ENCODE measurements at regions not wholly inside any gene's neighbourhood (a gene's known extent, or its start where the extent isn't known, plus 50 kb on each side); places are given as distances from the start of the nearest gene placed in this dataset.
A peak's percentile ranks its signal among the peaks of the same experiment; 100 is the strongest.
"Not testable (repeated sequence)": the region's sequence is repeated elsewhere in the genome, so short reads cannot be mapped to it uniquely, and the experiment has no call there.

DNA sequence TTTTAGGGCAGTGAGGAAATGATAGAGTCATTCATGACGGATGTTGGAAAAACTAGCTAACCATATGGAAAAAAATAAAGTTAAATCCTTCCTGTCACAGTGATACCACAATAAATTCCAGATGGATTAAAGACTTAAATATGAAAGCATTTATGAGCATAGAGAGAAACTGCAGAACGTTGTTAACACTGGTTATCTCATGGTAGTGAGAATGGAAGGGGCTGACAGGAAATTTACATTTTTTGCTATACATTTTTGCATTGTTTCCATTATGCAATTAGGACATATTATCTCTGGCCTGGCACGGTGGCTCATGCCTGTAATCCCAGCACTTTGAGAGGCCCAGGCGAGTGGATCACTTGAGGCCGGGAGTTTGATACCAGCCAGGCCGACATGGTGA is 130.5 kb upstream of the VOPP1 start:
- not testable (repeated sequence) for DNase-seq (ENCODE audit: low read depth)

DNA sequence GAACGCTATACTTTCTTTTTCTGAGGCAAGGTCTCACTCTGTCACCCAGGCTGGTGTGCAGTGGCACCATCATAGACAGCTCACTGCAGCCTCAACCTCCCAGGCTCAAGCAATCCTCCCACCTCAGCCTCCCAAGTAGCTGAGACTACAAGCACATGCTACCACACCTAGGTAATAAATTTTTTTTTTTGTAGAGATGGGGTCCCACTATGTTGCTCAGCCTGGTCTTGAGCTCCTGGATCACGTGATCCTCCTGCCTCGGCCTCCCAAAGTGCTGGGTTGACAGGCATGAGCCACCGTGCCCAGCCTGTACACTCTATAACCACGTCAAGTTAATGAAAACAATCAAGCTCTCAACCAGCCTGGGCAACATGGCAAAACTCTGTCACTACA is 127.1 kb upstream of the VOPP1 start:
- DNase-seq (ENCODE audit: low read depth): not testable (repeated sequence)

DNA sequence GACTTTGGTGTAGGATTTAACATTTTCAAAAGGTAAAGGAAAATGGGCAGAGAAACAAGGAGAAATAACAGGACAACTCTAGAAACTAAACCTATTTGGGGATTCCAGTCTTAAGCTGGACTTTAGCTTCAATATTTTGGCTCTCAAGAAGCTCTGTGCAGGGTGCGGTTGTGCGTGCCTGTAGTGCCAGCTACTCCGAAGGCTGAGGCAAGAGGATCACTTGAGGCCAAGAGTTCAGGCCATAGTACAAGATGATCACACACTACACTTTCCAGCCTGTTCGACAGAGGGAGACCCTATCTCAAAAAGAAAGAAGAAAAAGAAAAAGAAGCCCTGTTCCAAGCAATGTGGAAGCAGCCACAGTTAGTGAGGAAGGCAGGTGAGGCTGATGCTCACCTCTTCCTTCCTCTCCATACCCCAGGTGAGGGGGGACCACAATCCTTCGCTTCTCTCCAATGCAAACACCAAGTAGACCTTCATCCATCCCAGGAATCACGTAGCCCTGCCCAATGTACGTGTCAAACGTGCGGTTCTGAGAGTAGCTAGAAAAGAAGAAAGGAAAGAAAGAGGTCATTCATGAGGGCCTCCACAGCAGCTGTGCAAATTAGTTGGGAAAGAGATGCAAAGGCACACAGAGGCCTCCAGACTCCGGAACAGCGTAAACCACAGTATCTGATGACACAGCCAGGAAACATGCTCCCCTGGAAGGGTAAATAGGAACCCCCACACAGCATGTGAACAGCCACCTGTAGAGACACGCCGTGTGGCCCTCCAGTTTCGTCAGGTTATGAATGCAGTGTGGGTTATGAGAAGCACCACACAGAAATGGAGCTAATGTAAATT is 126.5 kb upstream of the VOPP1 start:
- DNase-seq (ENCODE audit: low read depth): not testable (repeated sequence)

DNA sequence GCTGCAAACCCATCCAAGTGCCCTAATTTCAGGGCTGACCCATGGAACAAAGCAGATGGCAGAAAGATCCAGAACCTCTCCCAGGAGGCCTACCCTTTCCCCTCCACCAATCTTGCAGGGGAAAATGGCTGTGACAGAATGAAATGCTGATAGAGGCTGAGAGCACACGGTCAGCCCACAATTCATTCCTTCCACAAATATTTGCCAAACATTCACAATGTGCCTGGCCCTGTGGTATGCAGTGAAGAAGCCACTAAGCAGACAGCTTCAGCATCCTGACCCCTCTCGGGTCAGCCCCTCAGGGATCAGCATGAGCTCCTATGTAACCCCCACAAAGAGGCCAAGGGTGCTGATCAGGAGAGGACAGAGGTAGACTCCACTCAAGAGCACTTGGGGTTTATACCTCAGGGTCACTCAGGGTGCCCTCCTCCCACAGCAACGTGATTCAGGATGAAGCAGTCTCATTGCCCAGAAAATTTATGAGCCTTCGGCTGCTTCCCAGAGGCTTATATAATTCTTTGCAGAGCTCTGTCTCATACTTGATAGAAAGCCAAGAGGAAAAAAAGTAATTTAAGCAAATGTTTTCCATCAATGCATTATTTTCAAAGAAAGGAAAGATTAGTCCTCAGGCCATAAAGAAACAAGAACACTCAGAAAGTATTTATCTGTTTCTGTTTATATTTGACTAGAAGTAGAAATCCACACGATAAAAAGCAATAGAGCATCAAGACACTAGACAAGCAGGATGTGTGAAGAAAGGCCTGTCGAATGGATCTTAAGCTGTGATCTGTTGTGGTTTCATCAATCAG is 123.8 kb upstream of the VOPP1 start:
- DNase-seq (ENCODE audit: low read depth): peak; percentile 76

DNA sequence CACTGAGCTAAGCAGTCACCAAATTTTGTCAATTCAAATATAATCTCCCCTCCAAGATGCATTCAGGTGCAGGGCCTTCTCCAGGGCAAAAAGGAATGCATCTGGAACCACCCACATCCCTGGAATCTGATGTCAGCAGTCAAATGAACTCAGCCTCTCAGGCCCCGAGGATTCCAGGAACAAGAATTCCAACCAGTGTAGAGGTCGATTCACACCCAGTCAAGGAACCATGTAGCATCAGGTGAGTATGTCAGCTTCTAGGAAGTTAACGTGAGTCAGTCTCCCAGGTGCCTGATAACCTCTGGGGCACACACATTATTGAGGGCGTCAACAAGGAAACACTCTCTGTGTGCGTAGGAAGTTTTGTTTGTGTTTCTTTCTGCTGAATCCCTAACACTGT is 122.2 kb upstream of the VOPP1 start:
- DNase-seq (ENCODE audit: low read depth): not testable (repeated sequence)

DNA sequence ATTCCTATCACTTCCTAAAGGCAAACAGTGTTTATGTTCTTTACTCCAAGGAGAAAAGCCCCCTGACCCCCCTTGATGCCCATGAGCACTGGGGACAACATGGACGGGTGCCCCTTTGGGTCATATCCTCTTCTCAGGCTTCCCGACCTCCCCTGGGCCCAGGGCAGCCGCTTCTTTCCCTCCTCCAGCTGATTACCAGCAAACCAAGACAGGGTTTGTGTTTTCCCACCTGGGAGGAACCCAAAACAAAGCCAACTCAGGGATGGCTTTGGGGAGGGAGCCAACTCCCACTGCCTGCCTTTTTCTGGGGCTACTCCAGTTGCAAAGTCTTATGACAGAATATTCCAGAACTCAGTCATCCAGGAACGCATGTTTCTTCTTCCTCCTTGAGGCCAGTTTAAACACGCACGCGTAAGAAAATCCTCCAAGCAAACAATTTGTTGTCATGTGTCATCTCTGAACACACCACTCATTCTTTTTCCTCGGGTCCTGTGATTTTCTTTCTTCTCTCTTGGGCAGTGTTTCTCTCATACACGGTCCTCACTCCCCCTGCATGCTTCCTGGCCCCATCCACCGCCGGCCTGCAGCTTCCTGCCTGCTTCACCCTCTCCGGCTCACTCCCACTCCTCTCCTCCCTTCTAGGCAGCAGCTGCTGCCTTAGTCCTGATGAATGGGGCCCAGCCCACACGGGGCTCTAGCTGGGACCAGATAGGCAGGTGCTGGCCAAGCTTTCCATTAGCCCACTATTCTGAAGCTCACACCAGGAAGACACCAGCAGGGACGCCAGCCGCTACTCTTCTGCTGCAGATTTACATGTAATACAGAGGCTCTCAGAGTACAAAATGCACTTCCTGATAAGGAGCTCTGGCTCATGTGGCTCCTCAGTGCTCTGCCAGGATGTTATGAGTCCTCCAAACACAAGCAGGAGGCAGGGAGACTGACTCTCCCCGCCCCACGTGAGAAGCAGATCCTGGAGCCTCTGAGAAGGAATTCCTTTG is 116.7 kb upstream of the VOPP1 start:
- peak; percentile 11 for DNase-seq (ENCODE audit: low read depth)

DNA sequence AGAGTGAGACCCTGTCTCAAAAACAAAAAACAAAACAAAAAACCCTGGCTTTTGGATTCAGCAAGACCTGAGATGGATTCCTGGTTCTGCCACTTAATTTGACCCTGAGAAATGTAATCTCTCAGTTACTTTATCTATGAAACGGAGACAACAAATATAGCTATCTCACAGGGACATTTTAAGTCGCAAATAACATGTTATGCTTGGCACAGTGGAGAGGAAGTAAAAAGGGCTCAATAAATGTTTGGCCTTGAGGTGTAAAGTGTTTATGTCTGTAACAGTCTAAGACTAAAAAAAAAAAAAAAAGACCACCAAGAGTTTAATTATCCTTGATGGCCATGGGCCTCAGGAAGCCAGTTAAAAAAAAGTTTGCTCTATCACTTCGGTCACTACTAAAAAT is 116.0 kb upstream of the VOPP1 start:
- not testable (repeated sequence) for DNase-seq (ENCODE audit: low read depth)

DNA sequence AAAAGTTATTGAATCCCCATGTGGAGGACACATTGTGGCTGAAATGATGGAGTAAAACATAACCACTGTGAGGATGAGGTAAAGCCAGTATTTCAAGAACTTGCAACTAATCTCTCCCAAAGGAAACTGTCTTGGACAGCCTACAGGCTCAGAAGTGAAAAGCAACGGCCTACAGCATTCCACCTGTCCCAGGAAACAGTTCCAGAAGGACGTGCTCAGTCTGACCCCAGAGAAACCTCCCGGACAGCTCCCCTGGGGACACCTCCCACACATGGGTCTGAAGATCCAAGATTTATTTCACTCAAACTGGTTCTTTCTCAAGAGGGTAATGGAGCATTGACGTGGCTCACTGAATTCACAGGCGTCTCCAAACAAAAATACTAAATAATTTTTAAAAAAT is 115.0 kb upstream of the VOPP1 start:
- DNase-seq (ENCODE audit: low read depth): not testable (repeated sequence)

DNA sequence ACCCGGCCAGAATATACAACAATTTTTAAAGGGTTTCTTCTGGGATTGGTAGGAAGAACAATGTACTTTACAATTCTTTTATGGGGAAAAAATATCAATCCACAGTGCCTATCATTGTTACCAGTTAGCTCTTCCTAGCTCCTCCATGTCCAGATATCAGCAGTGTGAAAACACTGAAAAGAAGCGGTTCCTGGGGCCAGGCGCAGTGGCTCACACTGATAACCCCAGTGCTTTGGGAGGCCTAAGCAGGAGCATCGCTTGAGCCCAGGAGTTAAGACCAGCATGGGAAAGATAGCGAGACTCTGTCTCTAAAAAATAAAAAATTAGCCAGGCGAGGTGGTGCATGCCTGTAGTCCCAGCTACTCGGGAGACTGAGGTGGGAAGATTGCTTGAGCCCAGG is 114.5 kb upstream of the VOPP1 start:
- not testable (repeated sequence) for DNase-seq (ENCODE audit: low read depth)

DNA sequence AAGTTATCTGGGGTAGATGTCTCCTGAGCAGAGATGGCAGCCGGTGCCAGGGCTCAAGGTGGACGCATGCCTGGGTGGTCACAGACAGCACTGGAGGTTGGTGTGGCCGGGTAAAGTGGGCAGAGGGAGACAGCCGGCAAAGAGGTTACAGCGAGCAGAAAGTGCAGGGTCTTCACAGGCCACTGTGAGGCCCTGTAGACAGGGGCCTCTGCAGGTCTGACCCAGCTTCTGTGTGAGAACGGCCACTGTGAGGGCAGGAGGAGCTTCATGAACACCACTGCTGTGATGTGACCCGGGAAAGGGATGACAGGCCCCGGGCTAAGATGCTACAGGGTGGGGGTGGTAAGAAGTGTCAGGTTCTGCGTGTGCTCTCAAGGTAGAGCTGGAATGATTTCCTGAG is 111.2 kb upstream of the VOPP1 start:
- not testable (repeated sequence) for DNase-seq (ENCODE audit: low read depth)

DNA sequence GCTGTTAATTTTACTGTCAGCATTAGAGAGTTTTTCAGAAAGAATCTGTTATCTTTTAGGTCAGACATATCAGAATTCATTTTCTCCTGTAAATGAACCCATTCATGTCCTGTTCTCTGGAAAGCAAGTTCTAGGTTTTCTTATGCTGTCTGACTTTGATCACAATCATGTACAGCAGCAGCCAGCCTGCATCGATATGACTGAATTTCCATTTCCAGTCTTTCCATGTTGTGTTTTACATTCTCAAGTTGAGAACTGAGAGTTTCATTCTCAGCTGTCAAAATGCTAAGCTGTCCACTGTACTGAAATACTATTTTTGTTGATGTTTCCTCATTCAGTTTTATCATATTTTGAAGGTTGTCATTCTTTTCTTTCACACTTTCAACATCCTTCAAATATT is 103.3 kb upstream of the VOPP1 start:
- not testable (repeated sequence) for DNase-seq (ENCODE audit: low read depth)

DNA sequence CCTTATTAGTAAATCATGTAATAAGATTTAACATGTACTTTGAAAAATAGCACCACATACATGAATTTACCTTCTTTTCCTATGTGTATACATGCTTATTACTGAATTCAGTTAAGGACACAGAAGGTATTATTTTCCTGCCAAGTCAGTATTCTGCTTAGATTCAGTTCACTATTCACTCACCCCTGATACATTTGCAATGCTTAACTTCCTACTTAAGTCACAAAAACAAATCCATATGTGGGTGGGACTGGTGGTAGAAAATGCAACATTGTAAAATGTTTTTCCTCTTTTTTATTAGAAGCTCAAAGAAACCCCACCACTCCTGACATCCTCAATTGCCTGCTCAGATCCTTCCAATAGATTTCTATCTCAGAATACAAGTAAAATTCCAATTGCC is 101.2 kb upstream of the VOPP1 start:
- DNase-seq (ENCODE audit: low read depth): not testable (repeated sequence)

DNA sequence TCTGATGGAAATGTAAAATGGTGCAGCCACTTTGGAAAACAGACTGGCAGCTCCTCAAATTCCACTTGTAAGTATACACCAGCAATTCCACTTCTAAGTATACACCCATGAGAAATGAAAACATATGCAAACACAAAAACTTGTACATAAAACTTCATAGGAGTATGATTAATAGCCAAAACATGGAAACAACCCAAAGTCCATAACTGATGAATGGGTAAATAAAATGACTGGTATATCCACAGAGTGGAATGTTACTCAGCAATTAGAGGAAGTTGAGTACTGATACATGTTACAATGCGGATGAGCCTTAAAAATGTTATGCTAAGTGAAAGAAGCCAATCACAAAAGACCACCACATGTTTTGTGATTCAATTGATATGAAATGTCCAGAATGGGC is 99.8 kb upstream of the VOPP1 start:
- not testable (repeated sequence) for DNase-seq (ENCODE audit: low read depth)

DNA sequence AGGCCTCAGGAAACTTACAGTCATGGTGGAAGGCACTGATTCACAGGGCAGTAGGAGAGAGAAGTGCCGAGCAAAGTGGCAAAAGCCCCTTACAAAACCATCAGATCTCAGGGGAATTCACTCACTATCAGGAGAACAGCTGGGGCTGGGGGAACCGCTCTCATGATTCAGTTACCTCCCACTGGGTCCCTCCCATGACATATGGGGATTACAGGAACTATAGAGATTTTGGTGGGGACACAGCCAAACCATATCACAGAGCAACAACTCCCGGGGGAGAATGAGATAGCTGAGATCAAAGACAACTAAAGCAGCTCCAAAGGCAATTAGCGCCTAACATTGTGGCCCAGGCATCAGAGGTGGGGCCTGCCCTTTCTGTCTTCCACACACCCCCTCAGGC is 85.4 kb upstream of the VOPP1 start:
- DNase-seq (ENCODE audit: low read depth): no peak

DNA sequence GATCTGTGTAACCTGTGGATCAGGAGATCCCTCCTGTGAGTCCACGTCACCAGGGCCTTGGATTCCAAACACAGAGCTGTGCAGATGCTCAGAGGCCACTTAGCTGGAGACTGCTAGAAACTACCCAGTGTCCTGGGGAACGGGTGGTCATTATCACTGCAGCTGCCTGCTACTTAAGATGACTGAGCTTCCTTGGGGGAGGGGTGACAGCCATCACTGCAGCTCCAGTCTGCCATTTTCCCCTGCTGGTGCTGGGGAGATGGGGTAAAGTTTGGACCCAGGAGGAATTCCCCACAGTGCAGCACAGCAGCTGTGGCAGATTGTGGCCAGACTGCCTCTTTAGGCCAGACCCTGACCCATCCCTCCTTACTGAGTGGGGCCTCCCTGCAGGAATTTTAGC is 78.8 kb upstream of the VOPP1 start:
- no peak for DNase-seq (ENCODE audit: low read depth)

DNA sequence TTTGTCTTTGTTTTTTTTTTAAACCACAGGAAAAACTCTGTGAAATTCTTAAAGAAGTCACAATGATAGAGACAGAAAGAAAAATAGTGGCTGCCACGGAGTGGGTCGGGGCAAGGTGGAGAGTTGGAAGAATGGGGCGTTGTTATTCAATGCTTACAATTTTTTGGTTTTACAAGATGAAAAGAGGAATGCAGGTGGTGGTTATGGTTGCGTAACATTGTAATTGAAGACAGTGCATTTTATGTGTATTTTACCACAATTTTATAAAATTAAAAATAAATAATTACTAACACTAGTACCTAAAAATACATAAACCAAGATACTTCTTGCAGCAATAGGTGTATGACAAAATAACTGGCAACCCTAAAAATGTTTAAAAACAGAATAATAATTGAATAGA is 76.9 kb upstream of the VOPP1 start:
- DNase-seq (ENCODE audit: low read depth): no peak

DNA sequence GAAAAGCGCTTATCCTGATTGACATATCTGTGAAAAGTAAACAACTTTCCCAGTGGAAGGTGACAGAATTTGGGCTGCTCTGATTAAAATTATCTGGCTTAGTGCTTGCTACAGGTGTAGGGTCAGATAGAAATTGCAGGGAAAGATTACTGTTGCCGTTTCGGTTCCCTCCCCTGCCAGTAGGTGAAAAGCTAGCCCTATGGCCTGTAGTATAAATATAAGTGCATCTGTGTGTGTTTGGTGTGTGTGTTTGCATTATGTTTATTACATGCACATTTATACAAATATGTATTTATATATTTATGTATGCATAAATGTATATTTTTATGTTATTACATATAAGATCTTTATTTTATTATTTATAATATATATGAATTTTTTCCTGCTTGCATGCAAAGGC is 72.3 kb upstream of the VOPP1 start:
- DNase-seq (ENCODE audit: low read depth): no peak

DNA sequence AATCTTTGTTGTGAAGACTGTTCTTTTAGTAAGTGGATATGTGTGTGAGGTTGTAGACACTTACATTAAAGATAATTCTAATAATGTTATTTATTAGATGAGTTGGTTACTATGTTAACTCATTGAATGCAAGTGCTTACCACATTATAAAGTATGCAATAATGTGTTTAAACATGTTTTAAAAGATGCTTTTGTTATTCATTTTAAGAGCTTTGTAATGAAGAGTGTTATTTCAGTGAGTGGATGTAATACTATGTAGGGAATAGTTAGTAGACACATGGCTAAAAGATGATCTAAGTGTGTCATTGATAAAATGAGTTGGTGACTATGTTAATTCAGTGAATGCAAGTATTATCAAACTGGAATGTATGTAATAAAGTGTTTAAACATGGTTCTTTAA is 70.0 kb upstream of the VOPP1 start:
- DNase-seq (ENCODE audit: low read depth): no peak

DNA sequence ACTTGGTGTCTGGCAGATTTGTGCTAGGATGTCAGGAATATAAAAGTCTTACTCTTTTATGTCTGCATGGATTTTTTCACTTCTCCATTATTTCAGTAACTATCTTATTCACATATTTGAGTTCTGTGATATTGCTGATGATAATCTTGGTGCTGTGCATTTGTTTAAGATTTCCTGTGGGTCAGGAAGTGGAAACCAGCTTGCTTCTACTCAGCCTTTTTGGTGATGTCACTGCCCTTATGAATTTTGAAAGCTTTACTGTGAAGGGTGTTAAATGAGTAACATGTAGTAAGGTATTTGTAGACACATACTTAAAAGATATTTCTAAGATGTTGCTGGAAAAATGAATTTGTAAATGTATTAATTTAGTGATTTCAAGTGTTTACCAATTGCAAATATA is 69.5 kb upstream of the VOPP1 start:
- no peak for DNase-seq (ENCODE audit: low read depth)

DNA sequence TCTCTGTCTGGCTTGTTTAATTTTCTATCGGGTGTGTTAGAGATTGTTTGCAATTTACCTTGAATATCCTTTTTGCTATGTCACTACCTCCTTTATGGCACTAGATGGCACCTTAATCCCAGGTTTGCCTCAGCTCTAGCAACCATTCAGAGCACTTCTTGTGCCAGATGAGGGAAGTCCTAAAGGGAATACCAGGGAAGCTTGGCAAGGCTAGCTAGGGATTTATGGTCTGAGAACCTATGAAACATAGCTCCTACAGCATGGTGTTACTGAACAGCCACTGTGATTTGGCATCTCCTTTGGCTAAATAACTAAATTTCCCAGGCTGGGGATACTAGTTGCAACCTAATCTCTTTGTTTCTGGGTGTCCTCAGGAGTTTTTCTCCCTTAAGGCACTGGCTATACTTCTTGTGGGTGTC is 69.0 kb upstream of the VOPP1 start:
- peak; percentile 69 for DNase-seq (ENCODE audit: low read depth)

DNA sequence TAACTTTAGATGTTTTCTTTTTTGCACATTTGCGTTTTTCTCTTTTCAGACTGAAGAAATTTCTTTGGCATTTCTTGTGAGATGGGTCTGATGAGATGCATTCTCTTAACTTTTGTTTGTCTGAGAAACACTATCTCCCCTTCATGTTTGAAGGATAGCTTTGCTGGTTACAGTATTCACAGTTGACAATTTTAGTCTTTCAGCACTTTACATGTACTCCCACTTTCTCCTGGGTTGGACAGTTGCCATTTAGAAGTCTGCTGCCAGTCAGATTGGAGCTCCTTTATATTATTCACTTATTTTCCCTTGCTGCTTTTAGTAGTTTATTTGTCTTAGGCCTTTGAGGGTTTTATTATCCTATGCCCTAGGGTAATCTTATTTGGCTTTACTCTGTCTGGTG is 67.3 kb upstream of the VOPP1 start:
- DNase-seq (ENCODE audit: low read depth): no peak

DNA sequence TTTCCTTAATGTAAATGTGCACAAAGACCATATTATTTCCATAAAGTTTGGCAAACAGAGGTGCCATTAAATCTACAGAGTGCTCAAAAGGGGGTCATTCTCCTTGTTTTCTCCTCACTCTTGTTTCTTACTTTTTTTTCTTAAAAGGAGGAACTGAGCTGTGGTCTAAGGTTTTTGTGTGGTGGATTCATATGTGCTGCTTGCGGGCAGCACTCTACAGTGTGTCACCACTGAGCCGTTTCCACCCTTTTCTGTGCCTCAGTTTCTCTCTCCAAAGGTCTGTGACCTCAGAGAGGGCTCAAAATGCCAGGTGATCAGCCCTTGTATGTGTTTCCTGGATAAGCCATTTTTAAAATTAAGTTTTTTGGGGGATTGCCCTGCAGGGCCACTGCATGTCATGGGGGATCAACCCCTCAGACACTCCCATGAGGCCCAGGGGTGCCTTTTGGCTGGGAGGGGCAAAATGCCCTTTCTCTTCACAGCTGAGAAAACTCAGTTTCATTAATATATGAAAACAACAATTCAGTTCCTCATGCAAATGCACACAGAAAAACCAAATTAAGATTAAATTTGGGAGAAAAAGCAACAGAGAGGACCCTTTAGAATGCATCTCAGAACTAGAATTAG is 56.9 kb upstream of the VOPP1 start:
- DNase-seq (ENCODE audit: low read depth): no peak
